Effector memory CD8-positive, alpha-beta T cell (primary cell): ENCODE measurements at regions not wholly inside any gene's neighbourhood (a gene's known extent, or its start where the extent isn't known, plus 50 kb on each side); places are given as distances from the start of the nearest gene placed in this dataset.

Experiments
- ATAC-seq: fragments of 150-1000 bp; cut with Tn5 transposase; replicated peaks from 2 replicates; pipeline ENCODE4 v1.10.0; 2021; ENCODE audit warnings: mild to moderate bottlenecking, moderate library complexity
- DNase-seq, 3 experiments: peaks; one replicate each; pipeline ENCODE4 v3.0.0; 2021
- H3K27ac Mint-ChIP-seq, 2 donors: one replicate each; pipeline ENCODE4 v1.8.0; 2022; ENCODE audit warnings: mild to moderate bottlenecking in 2 of 2, mixed read lengths in 2 of 2, moderate library complexity in 2 of 2
- H3K27me3 Mint-ChIP-seq, 2 donors: one replicate each; pipeline ENCODE4 v1.8.0; 2022; ENCODE audit warnings: mixed read lengths in 2 of 2
- H3K36me3 Mint-ChIP-seq: one replicate; pipeline ENCODE4 v1.8.0; 2022; ENCODE audit warnings: mild to moderate bottlenecking, moderate library complexity, mixed read lengths; ENCODE audit not compliant: insufficient read depth
- H3K4me1 Mint-ChIP-seq, 2 donors: one replicate each; pipeline ENCODE4 v1.8.0; 2022; ENCODE audit warnings: low read depth in 2 of 2, mixed read lengths in 2 of 2
- H3K4me3 Mint-ChIP-seq, 2 donors: one replicate each; pipeline ENCODE4 v1.8.0; 2022; ENCODE audit warnings: mild to moderate bottlenecking in 2 of 2, mixed read lengths in 2 of 2, moderate library complexity in 2 of 2
- H3K9me3 Mint-ChIP-seq, 2 donors: one replicate each; pipeline ENCODE4 v1.8.0; 2022; ENCODE audit warnings: mixed read lengths in 2 of 2

DNA sequence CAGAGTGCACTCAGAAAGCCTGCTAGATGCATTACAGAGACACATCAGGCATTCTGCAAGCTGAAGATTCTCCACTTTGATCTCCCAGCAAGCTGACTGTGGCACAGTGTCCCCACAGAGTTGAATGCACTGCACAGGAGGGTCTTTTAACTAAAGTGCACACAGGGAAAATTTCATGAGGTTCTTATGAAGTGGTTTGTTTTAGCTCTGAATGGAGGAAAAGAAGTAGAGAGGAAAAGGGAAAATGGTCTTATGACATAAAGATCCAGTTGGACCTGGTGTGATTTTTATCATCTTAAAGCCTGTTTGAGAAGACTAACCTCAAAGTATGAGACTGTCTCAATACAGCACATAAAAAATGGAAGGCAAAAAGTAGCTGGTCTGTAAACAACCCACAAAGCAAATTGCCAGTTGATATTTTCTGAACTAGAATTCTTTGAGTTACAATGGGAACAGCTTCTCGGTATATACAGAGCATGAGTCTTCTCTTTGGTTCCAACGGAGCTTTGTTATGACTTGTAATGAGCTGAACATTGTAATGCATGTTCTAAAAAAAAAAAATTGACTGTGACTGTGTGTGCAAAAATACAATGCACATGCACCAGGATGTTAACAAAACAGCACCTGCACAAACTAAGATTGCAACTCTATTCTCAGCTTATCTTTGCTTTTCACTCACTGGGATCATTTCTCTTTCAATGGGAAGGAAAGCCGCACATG lies 383.0 kb upstream of the ID4 start:
- Mint-ChIP-seq H3K27ac (no peak overlapping the region), H3K4me1 (no peaks in the 10 kb centered on the region), H3K9me3 (peaks cover 0 to 4% of the 10 kb centered on the region in 2 donors), H3K27me3 (no peaks in the 10 kb centered on the region), H3K4me3 (no peak overlapping the region), H3K36me3 (no peaks in the 10 kb centered on the region)
- no peak for ATAC-seq
- DNase-seq = no peak

GRCh38 chr6:19454721-19455392 lies 382.3 kb upstream of the ID4 start:
- H3K27me3 Mint-ChIP-seq = no peaks in the 10 kb centered on the region
- no peaks in the 10 kb centered on the region for H3K36me3 Mint-ChIP-seq
- no peak overlapping the region for H3K4me3 Mint-ChIP-seq
- peaks cover 0 to 4% of the 10 kb centered on the region in 2 donors for H3K9me3 Mint-ChIP-seq
- no peak for DNase-seq
- no peaks in the 10 kb centered on the region for H3K4me1 Mint-ChIP-seq
- no peak overlapping the region for H3K27ac Mint-ChIP-seq
- ATAC-seq = no peak

- H3K27me3 Mint-ChIP-seq = no peaks in the 10 kb centered on the region
These were observed 373.9 kb upstream of the ID4 start for GRCh38 chr6:19463250-19463649.

GRCh38 chr6:19463925-19464324 lies 373.2 kb upstream of the ID4 start:
- Mint-ChIP-seq H3K4me3 (no peak overlapping the region), H3K4me1 (no peaks in the 10 kb centered on the region)

More at GRCh38 chr6:19463250-19463649, 373.9 kb upstream of the ID4 start:
- no peak for DNase-seq
- no peak overlapping the region for H3K27ac Mint-ChIP-seq
- H3K9me3 Mint-ChIP-seq = peaks cover 0 to 4% of the 10 kb centered on the region in 2 donors
- H3K4me3 Mint-ChIP-seq = no peak overlapping the region
- no peaks in the 10 kb centered on the region for H3K4me1 Mint-ChIP-seq
- no peak for ATAC-seq
- no peaks in the 10 kb centered on the region for H3K36me3 Mint-ChIP-seq

DNA sequence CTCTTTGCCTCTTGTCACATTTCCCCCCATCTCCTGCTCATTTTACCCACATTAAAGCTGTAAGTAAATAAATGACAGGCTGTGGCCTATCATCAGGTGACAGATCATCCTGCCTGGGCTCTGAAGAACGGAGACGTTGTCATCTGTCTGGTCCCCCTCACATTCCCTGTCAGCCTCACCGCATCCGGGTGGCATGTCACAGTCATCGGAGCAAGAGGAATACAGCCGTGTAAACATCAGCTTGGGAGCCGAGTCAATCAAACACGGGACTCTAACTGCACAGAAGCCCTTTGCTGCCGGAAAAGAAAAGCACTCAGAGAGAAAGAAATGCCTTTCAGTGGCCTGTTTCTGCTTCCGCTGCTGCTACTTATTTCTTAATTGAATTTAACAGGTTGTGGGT lies 371.9 kb upstream of the ID4 start:
- no peak for DNase-seq
- H3K9me3 Mint-ChIP-seq = no peaks in the 10 kb centered on the region
- no peaks in the 10 kb centered on the region for H3K27me3 Mint-ChIP-seq
- no peak overlapping the region for H3K27ac Mint-ChIP-seq
- no peaks in the 10 kb centered on the region for H3K4me1 Mint-ChIP-seq
- H3K4me3 Mint-ChIP-seq = no peak overlapping the region
- no peaks in the 10 kb centered on the region for H3K36me3 Mint-ChIP-seq
- ATAC-seq = no peak

More at GRCh38 chr6:19463925-19464324, 373.2 kb upstream of the ID4 start:
- H3K27ac Mint-ChIP-seq = no peak overlapping the region
- ATAC-seq = no peak
- H3K36me3 Mint-ChIP-seq = no peaks in the 10 kb centered on the region
- H3K9me3 Mint-ChIP-seq = peaks cover 0 to under 1% of the 10 kb centered on the region in 2 donors
- no peak for DNase-seq
- no peaks in the 10 kb centered on the region for H3K27me3 Mint-ChIP-seq

DNA sequence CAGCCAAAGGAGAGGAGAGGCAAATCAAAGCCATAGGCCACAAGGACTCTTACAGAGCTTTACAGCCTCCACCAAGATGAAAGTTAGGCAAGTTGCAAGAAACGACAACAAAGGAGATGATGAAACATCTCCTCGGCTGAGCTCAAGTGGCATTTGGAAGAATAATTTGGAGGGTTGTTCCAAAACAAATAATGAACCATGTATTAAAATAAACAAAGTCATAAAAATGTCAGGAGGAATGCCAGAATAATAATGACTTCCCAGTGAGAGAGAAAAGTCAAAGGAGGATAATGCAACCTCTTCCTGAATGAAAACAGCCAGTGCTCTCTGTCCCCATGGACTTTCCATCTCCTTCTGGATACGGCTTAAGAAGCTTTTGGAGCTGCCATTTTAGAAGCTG lies 371.4 kb upstream of the ID4 start:
- Mint-ChIP-seq H3K27me3 (no peaks in the 10 kb centered on the region), H3K4me1 (no peaks in the 10 kb centered on the region), H3K4me3 (no peak overlapping the region), H3K27ac (no peak overlapping the region), H3K9me3 (no peaks in the 10 kb centered on the region), H3K36me3 (no peaks in the 10 kb centered on the region)
- DNase-seq (no peak), ATAC-seq (no peak)

GRCh38 chr6:19470333-19470732 lies 366.8 kb upstream of the ID4 start:
- H3K4me3 Mint-ChIP-seq = no peak overlapping the region

GRCh38 chr6:19472153-19472552 lies 365.0 kb upstream of the ID4 start:
- ATAC-seq (no peak), DNase-seq (no peak)
- no peaks in the 10 kb centered on the region for H3K27me3 Mint-ChIP-seq
- no peak overlapping the region for H3K27ac Mint-ChIP-seq
- H3K36me3 Mint-ChIP-seq = no peaks in the 10 kb centered on the region
- no peak overlapping the region for H3K4me3 Mint-ChIP-seq
- peaks cover 0 to 7% of the 10 kb centered on the region in 2 donors for H3K9me3 Mint-ChIP-seq
- H3K4me1 Mint-ChIP-seq = no peaks in the 10 kb centered on the region

More at GRCh38 chr6:19470333-19470732, 366.8 kb upstream of the ID4 start:
- ATAC-seq = no peak
- Mint-ChIP-seq H3K4me1 (no peaks in the 10 kb centered on the region), H3K27ac (no peak overlapping the region), H3K36me3 (no peaks in the 10 kb centered on the region), H3K27me3 (no peaks in the 10 kb centered on the region), H3K9me3 (peaks cover 0 to 7% of the 10 kb centered on the region in 2 donors)
- no peak for DNase-seq

GRCh38 chr6:19472850-19473249 lies 364.3 kb upstream of the ID4 start:
- DNase-seq (no peak), ATAC-seq (no peak)
- H3K4me3 Mint-ChIP-seq = no peak overlapping the region
- no peaks in the 10 kb centered on the region for H3K4me1 Mint-ChIP-seq
- H3K36me3 Mint-ChIP-seq = no peaks in the 10 kb centered on the region
- no peaks in the 10 kb centered on the region for H3K27me3 Mint-ChIP-seq
- H3K27ac Mint-ChIP-seq = no peak overlapping the region
- H3K9me3 Mint-ChIP-seq = peaks cover 0 to 7% of the 10 kb centered on the region in 2 donors

DNA sequence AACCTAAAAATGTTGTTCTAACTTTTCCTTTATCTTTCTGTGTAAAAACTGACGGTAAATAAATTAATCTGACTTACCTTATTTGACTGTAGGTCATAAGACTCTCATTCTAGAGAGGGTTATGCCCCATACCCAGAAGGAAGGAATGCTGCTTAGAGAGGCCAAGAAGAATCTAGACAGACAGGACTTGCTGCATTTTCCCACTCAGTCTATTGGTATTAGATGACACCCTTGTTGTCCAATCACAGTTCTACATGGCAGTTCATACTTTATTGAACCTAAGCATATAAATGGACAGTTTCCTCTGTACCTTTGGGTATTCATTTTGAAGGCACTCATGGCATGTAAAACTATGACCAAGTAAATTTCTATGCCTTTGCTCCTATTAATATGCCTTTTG lies 359.6 kb upstream of the ID4 start:
- Mint-ChIP-seq H3K9me3 (peaks cover 0 to 8% of the 10 kb centered on the region in 2 donors), H3K27me3 (no peaks in the 10 kb centered on the region), H3K4me3 (no peak overlapping the region), H3K36me3 (no peaks in the 10 kb centered on the region), H3K4me1 (no peaks in the 10 kb centered on the region), H3K27ac (no peak overlapping the region)
- DNase-seq = no peak
- ATAC-seq = no peak

GRCh38 chr6:19478273-19478672 lies 358.9 kb upstream of the ID4 start:
- no peaks in the 10 kb centered on the region for H3K27me3 Mint-ChIP-seq
- peaks cover 0 to 15% of the 10 kb centered on the region in 2 donors for H3K9me3 Mint-ChIP-seq
- ATAC-seq = no peak
- H3K4me1 Mint-ChIP-seq = no peaks in the 10 kb centered on the region
- no peak for DNase-seq
- H3K27ac Mint-ChIP-seq = no peak overlapping the region
- H3K4me3 Mint-ChIP-seq = no peak overlapping the region
- H3K36me3 Mint-ChIP-seq = no peaks in the 10 kb centered on the region

DNA sequence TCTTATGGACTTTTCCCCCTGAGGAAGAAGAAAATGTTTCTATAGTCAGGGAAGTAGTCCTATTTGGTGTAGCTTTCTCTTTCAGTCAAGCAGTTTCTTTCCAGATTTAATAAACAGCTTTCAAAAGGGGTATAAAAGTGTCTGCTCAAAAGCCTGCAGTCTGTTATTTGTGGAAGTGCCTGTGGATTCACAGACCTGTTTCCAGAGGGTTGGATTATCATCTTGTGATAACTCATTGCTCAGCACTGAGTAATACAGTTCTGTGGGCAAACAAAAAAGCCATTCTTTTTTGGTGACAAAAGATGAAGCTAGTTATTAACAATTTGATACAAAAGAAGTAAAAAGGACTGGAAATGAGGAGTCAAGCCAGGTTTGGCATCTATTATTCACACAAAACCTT lies 358.2 kb upstream of the ID4 start:
- Mint-ChIP-seq H3K4me1 (no peaks in the 10 kb centered on the region), H3K36me3 (no peaks in the 10 kb centered on the region), H3K4me3 (no peak overlapping the region), H3K9me3 (peaks cover 3 to 9% of the 10 kb centered on the region in 2 donors), H3K27me3 (no peaks in the 10 kb centered on the region), H3K27ac (no peak overlapping the region)
- no peak for DNase-seq
- ATAC-seq = no peak

DNA sequence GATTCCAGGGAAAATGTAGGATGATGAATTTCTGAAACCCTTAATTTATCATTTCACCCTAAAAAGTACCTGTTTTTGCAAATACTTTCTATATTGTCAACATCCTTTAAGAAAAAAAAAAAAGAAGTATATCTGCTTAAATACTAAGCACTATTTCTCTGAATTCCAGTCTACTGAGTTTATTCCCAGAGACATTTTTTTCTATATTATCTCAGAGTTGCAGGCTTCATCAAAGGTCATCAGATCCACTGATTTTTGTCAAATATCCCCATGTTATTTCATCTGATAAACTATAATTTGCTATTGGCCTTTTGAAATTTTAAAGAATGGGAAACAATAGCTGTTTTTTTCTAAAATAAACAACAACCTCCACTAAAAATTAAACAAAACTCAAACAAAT lies 357.6 kb upstream of the ID4 start:
- ATAC-seq = no peak
- Mint-ChIP-seq H3K9me3 (peaks cover 6 to 14% of the 10 kb centered on the region in 2 donors), H3K4me1 (no peaks in the 10 kb centered on the region), H3K36me3 (no peaks in the 10 kb centered on the region), H3K4me3 (no peak overlapping the region), H3K27me3 (no peaks in the 10 kb centered on the region), H3K27ac (no peak overlapping the region)
- no peak for DNase-seq
